Liver (tissue), 7 donors: ENCODE measurements at regions not wholly inside any gene's neighbourhood (a gene's known extent, or its start where the extent isn't known, plus 50 kb on each side); places are given as distances from the start of the nearest gene placed in this dataset.

Source experiments
- DNase-seq: peaks from one replicate; pipeline ENCODE4 v3.0.0-alpha.2; 2017; ENCODE audit warnings: low spot score
- H3K27ac ChIP-seq, 2 donors: one replicate each; pipeline ENCODE4 v1.7.0; 2013; ENCODE audit warnings: inconsistent platforms in 2 of 2, low read length in 2 of 2, control low read depth in 1 of 2, low read depth in 1 of 2, mild to moderate bottlenecking in 1 of 2
- H3K27me3 ChIP-seq, 4 donors: one replicate each; pipeline versions ENCODE4 v1.6.1 to v1.7.0; 2013; ENCODE audit warnings: low read length in 3 of 4, inconsistent platforms in 1 of 4, mild to moderate bottlenecking in 1 of 4, moderate library complexity in 1 of 4; ENCODE audit not compliant: control insufficient read depth in 4 of 4, insufficient read depth in 4 of 4
- H3K36me3 ChIP-seq, 4 donors: one replicate each; pipeline versions ENCODE4 v1.6.1 to v1.7.0; 2013; ENCODE audit warnings: low read length in 3 of 4, mild to moderate bottlenecking in 3 of 4, low read depth in 1 of 4, moderate library complexity in 1 of 4; ENCODE audit not compliant: control insufficient read depth in 4 of 4, insufficient read depth in 3 of 4
- H3K4me1 ChIP-seq, 4 donors: one replicate each; pipeline versions ENCODE4 v1.6.1 to v1.7.0; 2013; ENCODE audit warnings: low read length in 3 of 4, mild to moderate bottlenecking in 3 of 4, moderate library complexity in 1 of 4; ENCODE audit not compliant: control insufficient read depth in 4 of 4, insufficient read depth in 4 of 4
- H3K4me3 ChIP-seq, 3 donors: one replicate each; pipeline versions ENCODE4 v1.6.1 to v1.7.0; 2013; ENCODE audit warnings: low read length in 3 of 3, control low read depth in 1 of 3, low read depth in 1 of 3, mild to moderate bottlenecking in 1 of 3
- H3K9ac ChIP-seq, 2 donors: one replicate each; pipeline ENCODE4 v1.7.0; 2013; ENCODE audit warnings: low read length in 2 of 2, mild to moderate bottlenecking in 2 of 2, moderate library complexity in 2 of 2, control low read depth in 1 of 2, low read depth in 1 of 2
- H3K9me3 ChIP-seq, 4 donors: one replicate each; pipeline versions ENCODE4 v1.6.1 to v1.7.0; 2013; ENCODE audit warnings: low read length in 3 of 4; ENCODE audit not compliant: control insufficient read depth in 4 of 4
- ATF3 ChIP-seq: IDR thresholded peaks from 2 replicates; pipeline ENCODE4 v1.6.1; 2016; ENCODE audit warnings: antibody characterized with exemption
- EGR1 ChIP-seq, 2 donors: IDR thresholded peaks; 2 replicates each; pipeline ENCODE4 v1.6.1; 2016 to 2018; ENCODE audit warnings: antibody characterized with exemption in 2 of 2, low read depth in 2 of 2
- FOXA1 ChIP-seq: IDR thresholded peaks from 2 replicates; pipeline ENCODE4 v1.6.1; 2016; ENCODE audit warnings: antibody characterized with exemption
- FOXA2 ChIP-seq: IDR thresholded peaks from 2 replicates; pipeline ENCODE4 v1.6.1; 2016; ENCODE audit warnings: antibody characterized with exemption
- GABPA ChIP-seq, 2 donors: IDR thresholded peaks in 1 of 2; conservative IDR thresholded peaks in 1 of 2; 2 replicates each; pipeline ENCODE4 v1.6.1; 2016; ENCODE audit warnings: antibody characterized with exemption in 2 of 2, mild to moderate bottlenecking in 1 of 2, moderate library complexity in 1 of 2
- HNF4A ChIP-seq, 2 donors: conservative IDR thresholded peaks; 2 replicates each; pipeline ENCODE4 v1.6.1; 2016; ENCODE audit warnings: antibody characterized with exemption in 2 of 2, mild to moderate bottlenecking in 2 of 2
- HNF4G ChIP-seq: IDR thresholded peaks from 2 replicates; pipeline ENCODE4 v1.6.1; 2016; ENCODE audit warnings: antibody characterized with exemption
- JUND ChIP-seq, 2 donors: IDR thresholded peaks; 2 replicates each; pipeline ENCODE4 v1.6.1; 2016; ENCODE audit warnings: antibody characterized with exemption in 2 of 2
- MAX ChIP-seq: IDR thresholded peaks from 2 replicates; pipeline ENCODE4 v1.6.1; 2016; ENCODE audit warnings: antibody characterized with exemption
- NR2F2 ChIP-seq: IDR thresholded peaks from 2 replicates; pipeline ENCODE4 v1.6.1; 2016; ENCODE audit warnings: antibody characterized with exemption
- RAD21 ChIP-seq, 2 donors: IDR thresholded peaks; 2 replicates each; pipeline ENCODE4 v1.6.1; 2016; ENCODE audit warnings: antibody characterized with exemption in 2 of 2, mild to moderate bottlenecking in 2 of 2
- REST ChIP-seq: IDR thresholded peaks from 2 replicates; pipeline ENCODE4 v1.6.1; 2016; ENCODE audit warnings: antibody characterized with exemption, mild to moderate bottlenecking
- RXRA ChIP-seq, 2 donors: IDR thresholded peaks; 2 replicates each; pipeline ENCODE4 v1.6.1; 2017 to 2018; ENCODE audit warnings: antibody characterized with exemption in 2 of 2, mild to moderate bottlenecking in 1 of 2
- SP1 ChIP-seq: IDR thresholded peaks from 2 replicates; pipeline ENCODE4 v1.6.1; 2018; ENCODE audit warnings: antibody characterized with exemption, mild to moderate bottlenecking
- TAF1 ChIP-seq: conservative IDR thresholded peaks from 2 replicates; pipeline ENCODE4 v1.6.1; 2016; ENCODE audit warnings: antibody characterized with exemption, mild to moderate bottlenecking
- YY1 ChIP-seq: IDR thresholded peaks from 2 replicates; pipeline ENCODE4 v1.6.1; 2016; ENCODE audit warnings: antibody characterized with exemption, mild to moderate bottlenecking
- ZBTB33 ChIP-seq: IDR thresholded peaks from 2 replicates; pipeline ENCODE4 v1.6.1; 2016; ENCODE audit warnings: antibody characterized with exemption
- WGBS: extraction: QIAGEN DNeasy Blood & Tissue Kit; methylation state at CpG from one replicate; pipeline ENCODE4 v1.1.7; 2013; 5-methylcytosine and 5-hydroxymethylcytosine counted together
- donor health status: healthy.
- donor health status: healthy.
- donor health status: healthy.
- donor health status: healthy.

- peaks cover 0 to 12% (median 6%) of the 10 kb centered on the region in 4 donors for H3K4me1 ChIP-seq
- no peaks in the 10 kb centered on the region for H3K36me3 ChIP-seq
- no peak for TF ChIP-seq FOXA2
- TF ChIP-seq EGR1 (IDR thresholded peaks at IDR 0.05; ENCODE audit: low read depth in 2 of 2) = no peak
- no peak for TF ChIP-seq YY1
- TF ChIP-seq REST = no peak
- no peak for TF ChIP-seq HNF4A (conservative IDR thresholded peaks at IDR 0.05)
- H3K27ac ChIP-seq = no peak overlapping the region
- H3K27me3 ChIP-seq = no peaks in the 10 kb centered on the region
- H3K9me3 ChIP-seq = no peaks in the 10 kb centered on the region
- DNase-seq = no peak
- no peak overlapping the region for H3K4me3 ChIP-seq
- H3K9ac ChIP-seq = no peak overlapping the region
- WGBS = 98% methylated on average over 1 of the region's 1 CpG
Measured at GRCh38 chr1:42043811-42044210, 109.4 kb upstream of the GUCA2B start.

GRCh38 chr1:42043182-42043581 lies 110.0 kb upstream of the GUCA2B start:
- 78% methylated on average over 2 of the region's 2 CpGs for WGBS
- no peak overlapping the region for H3K9ac ChIP-seq
- peaks cover 0 to 12% (median 6%) of the 10 kb centered on the region in 4 donors for H3K4me1 ChIP-seq
- TF ChIP-seq HNF4G = no peak
- TF ChIP-seq GABPA (IDR thresholded peaks at IDR 0.05 in 1 of 2, conservative IDR thresholded peaks at IDR 0.05 in 1 of 2) = no peak
- no peak for TF ChIP-seq ZBTB33
- TF ChIP-seq TAF1 = no peak
- no peak for TF ChIP-seq NR2F2
- no peak for TF ChIP-seq RXRA (IDR thresholded peaks at IDR 0.05)
- TF ChIP-seq MAX = no peak
- TF ChIP-seq EGR1 (IDR thresholded peaks at IDR 0.05; ENCODE audit: low read depth in 2 of 2) = no peak
- no peak for TF ChIP-seq SP1
- TF ChIP-seq YY1 = no peak
- TF ChIP-seq ATF3 = no peak
- TF ChIP-seq HNF4A (conservative IDR thresholded peaks at IDR 0.05) = no peak
- TF ChIP-seq RAD21 (IDR thresholded peaks at IDR 0.05) = no peak
- no peak for TF ChIP-seq REST
- no peak for TF ChIP-seq JUND (IDR thresholded peaks at IDR 0.05)
- TF ChIP-seq FOXA1 = no peak
- TF ChIP-seq FOXA2 = no peak
- H3K4me3 ChIP-seq = no peak overlapping the region
- no peaks in the 10 kb centered on the region for H3K9me3 ChIP-seq
- no peaks in the 10 kb centered on the region for H3K27me3 ChIP-seq
- H3K36me3 ChIP-seq = no peaks in the 10 kb centered on the region
- DNase-seq = no peak
- H3K27ac ChIP-seq = no peak overlapping the region
